Upper lobe of left lung (tissue), 4 donors: ENCODE measurements at regions not wholly inside any gene's neighbourhood (a gene's known extent, or its start where the extent isn't known, plus 50 kb on each side); places are given as distances from the start of the nearest gene placed in this dataset.

Experiments
- POLR2A ChIP-seq, 4 donors: fragments of 450-650 bp; IDR thresholded peaks; one replicate each; pipeline ENCODE4 v1.5.1; 2016 to 2017; ENCODE audit warnings: antibody characterized with exemption in 4 of 4, mild to moderate bottlenecking in 2 of 4
- TF ChIP-seq, protein P1 (sequence below), 6 experiments: fragments of 450-650 bp in 4 of 6; fragments of 200-600 bp in 2 of 6; sonication (generic) in 2 of 6; IDR thresholded peaks; one replicate each; pipeline ENCODE4 v1.5.1; 2016 to 2019; ENCODE audit warnings: antibody characterized with exemption in 6 of 6

DNA sequence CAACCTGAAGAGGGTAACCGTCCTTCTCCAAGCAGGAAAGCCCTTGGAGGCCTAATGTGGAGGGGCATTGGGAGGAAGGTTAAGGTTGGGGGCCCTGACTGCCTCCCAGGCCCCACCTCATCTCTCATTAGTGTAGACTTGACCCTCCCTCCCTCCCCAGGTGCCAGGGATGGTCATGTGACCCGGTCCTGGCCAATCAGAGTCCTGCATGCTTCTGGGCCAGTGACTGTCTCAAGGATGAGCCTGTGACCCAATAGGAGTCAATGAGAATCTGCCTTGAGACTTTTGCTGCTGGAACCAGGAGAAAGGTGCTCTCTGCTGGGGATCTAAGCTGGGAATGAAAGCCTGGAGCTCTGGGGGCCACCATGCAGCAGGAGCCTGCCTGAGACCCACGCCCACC lies 70.8 kb downstream of the NCOR2 start:
- TF ChIP-seq, protein P1, sequence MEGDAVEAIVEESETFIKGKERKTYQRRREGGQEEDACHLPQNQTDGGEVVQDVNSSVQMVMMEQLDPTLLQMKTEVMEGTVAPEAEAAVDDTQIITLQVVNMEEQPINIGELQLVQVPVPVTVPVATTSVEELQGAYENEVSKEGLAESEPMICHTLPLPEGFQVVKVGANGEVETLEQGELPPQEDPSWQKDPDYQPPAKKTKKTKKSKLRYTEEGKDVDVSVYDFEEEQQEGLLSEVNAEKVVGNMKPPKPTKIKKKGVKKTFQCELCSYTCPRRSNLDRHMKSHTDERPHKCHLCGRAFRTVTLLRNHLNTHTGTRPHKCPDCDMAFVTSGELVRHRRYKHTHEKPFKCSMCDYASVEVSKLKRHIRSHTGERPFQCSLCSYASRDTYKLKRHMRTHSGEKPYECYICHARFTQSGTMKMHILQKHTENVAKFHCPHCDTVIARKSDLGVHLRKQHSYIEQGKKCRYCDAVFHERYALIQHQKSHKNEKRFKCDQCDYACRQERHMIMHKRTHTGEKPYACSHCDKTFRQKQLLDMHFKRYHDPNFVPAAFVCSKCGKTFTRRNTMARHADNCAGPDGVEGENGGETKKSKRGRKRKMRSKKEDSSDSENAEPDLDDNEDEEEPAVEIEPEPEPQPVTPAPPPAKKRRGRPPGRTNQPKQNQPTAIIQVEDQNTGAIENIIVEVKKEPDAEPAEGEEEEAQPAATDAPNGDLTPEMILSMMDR (IDR thresholded peaks at IDR 0.05): no peak
- TF ChIP-seq POLR2A (IDR thresholded peaks at IDR 0.05): no peak
